ENCODE measurements at regions not wholly inside any gene's neighbourhood (a gene's known extent, or its start where the extent isn't known, plus 50 kb on each side); places are given as distances from the start of the nearest gene placed in this dataset.

GRCh38 chr12:115210533-115211252 is 526.7 kb upstream of the TBX3 start:
- no peaks in the 10 kb centered on the region for H3K27me3 ChIP-seq
- no peak overlapping the region for H3K4me3 ChIP-seq (replicated peaks in 1 of 3)
- H3K36me3 ChIP-seq: no peaks in the 10 kb centered on the region
- intact Hi-C loops (cut with DNase I): no loop called here
- peaks cover 0 to 5% of the 10 kb centered on the region in 2 donors for H3K4me1 ChIP-seq
- H3K9me3 ChIP-seq: no peaks in the 10 kb centered on the region
- DNase-seq: peak; percentile 3 to 13
- TF ChIP-seq CTCF (IDR thresholded peaks at IDR 0.05) (no peak), POLR2A (IDR thresholded peaks at IDR 0.05) (no peak)
- 38 to 49% methylated on average over 3 of the region's 3 CpGs for WGBS, 2 donors
- no peak overlapping the region for H3K27ac ChIP-seq

GRCh38 chr12:115209230-115209629 is 525.3 kb upstream of the TBX3 start:
- H3K9me3 ChIP-seq: no peaks in the 10 kb centered on the region
- 88 to 89% methylated on average over 8 of the region's 8 CpGs for WGBS, 2 donors
- no peaks in the 10 kb centered on the region for H3K36me3 ChIP-seq
- H3K4me3 ChIP-seq (replicated peaks in 1 of 3): no peak overlapping the region
- H3K27ac ChIP-seq: no peak overlapping the region
- H3K27me3 ChIP-seq: no peaks in the 10 kb centered on the region
- no peak for TF ChIP-seq POLR2A (IDR thresholded peaks at IDR 0.05)
- TF ChIP-seq CTCF (IDR thresholded peaks at IDR 0.05): no peak
- intact Hi-C loops (cut with DNase I): no loop called here
- peaks cover 0 to 5% of the 10 kb centered on the region in 2 donors for H3K4me1 ChIP-seq
- no peak for DNase-seq

DNA sequence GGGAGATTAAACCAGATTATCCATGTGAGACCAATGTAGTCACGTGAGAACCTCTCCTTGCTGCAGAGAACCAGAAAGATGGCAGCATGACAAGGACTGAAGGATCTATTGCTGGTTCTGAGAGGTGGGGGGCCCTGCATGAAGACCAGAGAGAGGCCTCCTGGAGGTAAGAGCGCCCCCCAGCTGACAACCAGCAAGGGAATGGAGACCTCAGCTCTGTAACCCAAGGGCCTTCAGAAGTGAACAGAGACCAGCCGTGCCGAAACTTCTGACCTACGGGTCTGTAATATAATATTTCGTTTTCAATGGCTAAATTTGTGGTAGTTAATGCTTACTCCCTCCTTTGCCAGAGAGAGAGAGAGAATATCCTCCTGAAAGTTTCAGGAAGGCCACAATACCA is 524.1 kb upstream of the TBX3 start:
- H3K4me3 ChIP-seq (replicated peaks in 1 of 3): no peak overlapping the region
- intact Hi-C loops (cut with DNase I): no loop called here
- DNase-seq: no peak
- H3K4me1 ChIP-seq: peaks cover 0 to 5% of the 10 kb centered on the region in 2 donors
- H3K36me3 ChIP-seq: no peaks in the 10 kb centered on the region
- no peak overlapping the region for H3K27ac ChIP-seq
- TF ChIP-seq CTCF (IDR thresholded peaks at IDR 0.05): no peak
- TF ChIP-seq POLR2A (IDR thresholded peaks at IDR 0.05): no peak
- no peaks in the 10 kb centered on the region for H3K9me3 ChIP-seq
- WGBS, 2 donors: 85 to 89% methylated on average over 6 of the region's 6 CpGs
- no peaks in the 10 kb centered on the region for H3K27me3 ChIP-seq

GRCh38 chr12:115207216-115207915 is 523.4 kb upstream of the TBX3 start:
- no peak for TF ChIP-seq POLR2A (IDR thresholded peaks at IDR 0.05)
- no peak for TF ChIP-seq CTCF (IDR thresholded peaks at IDR 0.05)
- Histone ChIP-seq H3K9me3 (no peaks in the 10 kb centered on the region), H3K4me3 (replicated peaks in 1 of 3) (no peak overlapping the region), H3K27ac (no peak overlapping the region), H3K36me3 (no peaks in the 10 kb centered on the region), H3K27me3 (no peaks in the 10 kb centered on the region), H3K4me1 (peaks cover 0 to 5% of the 10 kb centered on the region in 2 donors)
- intact Hi-C loops (cut with DNase I): no loop called here
- WGBS, 2 donors: 89 to 93% methylated on average over 6 of the region's 6 CpGs
- DNase-seq: no peak

GRCh38 chr12:115206801-115207200 is 522.8 kb upstream of the TBX3 start:
- Histone ChIP-seq H3K4me1 (peaks cover 0 to 5% of the 10 kb centered on the region in 2 donors), H3K27ac (no peak overlapping the region), H3K9me3 (no peaks in the 10 kb centered on the region), H3K36me3 (no peaks in the 10 kb centered on the region), H3K4me3 (replicated peaks in 1 of 3) (no peak overlapping the region), H3K27me3 (no peaks in the 10 kb centered on the region)
- TF ChIP-seq POLR2A (IDR thresholded peaks at IDR 0.05): no peak
- DNase-seq: no peak
- intact Hi-C loops (cut with DNase I): no loop called here
- 79 to 86% methylated on average over 5 of the region's 5 CpGs for WGBS, 2 donors

Measured in thyroid gland (tissue), 4 donors.